NOMO-1 treated with dmso at 0.1 percent for 144 hours (cell line): ENCODE measurements at regions not wholly inside any gene's neighbourhood (a gene's known extent, or its start where the extent isn't known, plus 50 kb on each side); places are given as distances from the start of the nearest gene placed in this dataset.

Experiments
- DNase-seq: peaks from one replicate; lab custom pipeline; 2025; ENCODE audit not compliant: unreplicated experiment; lab: John Stamatoyannopoulos, UW

- no peak for DNase-seq
Measured at GRCh38 chr11:28520291-28520690, 412.1 kb downstream of the METTL15 start.

DNA sequence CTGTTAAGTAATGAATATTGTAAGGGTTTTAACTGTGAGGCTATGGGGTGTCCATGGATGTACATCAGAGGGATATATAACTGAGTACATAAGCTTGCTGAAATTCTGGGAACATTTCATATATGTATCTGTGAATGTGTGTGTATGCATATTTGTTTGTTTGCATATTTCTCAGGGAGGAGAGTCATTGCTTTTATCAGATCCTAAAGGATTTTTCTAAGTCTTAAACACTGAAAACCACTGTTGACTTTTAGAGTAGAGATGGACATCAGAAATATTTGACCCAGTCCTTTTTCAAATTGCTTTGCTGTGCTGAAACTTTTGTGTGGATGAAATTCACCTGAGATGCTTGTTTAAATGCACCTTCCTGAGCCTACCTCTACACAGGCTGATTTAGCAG lies 410.6 kb downstream of the METTL15 start:
- DNase-seq = no peak

DNA sequence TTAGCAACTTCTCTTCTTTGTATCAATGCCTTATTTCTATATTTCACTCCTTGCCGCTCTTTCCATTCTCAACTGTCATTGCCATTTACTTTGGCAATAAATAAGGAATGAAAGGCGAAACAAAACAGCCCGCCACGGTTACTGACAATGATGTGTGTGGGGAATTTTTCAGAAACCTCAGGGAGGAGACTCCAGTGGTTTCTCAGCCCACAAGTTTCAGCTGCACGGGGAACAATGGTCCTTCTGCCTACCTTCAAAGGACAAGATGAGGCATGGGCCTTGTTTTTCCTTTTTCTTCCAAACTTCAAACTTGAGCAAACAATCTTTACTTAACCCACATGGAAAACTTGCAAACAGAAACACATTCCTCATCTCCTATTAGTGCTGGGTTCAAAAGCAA lies 409.4 kb downstream of the METTL15 start:
- no peak for DNase-seq

DNA sequence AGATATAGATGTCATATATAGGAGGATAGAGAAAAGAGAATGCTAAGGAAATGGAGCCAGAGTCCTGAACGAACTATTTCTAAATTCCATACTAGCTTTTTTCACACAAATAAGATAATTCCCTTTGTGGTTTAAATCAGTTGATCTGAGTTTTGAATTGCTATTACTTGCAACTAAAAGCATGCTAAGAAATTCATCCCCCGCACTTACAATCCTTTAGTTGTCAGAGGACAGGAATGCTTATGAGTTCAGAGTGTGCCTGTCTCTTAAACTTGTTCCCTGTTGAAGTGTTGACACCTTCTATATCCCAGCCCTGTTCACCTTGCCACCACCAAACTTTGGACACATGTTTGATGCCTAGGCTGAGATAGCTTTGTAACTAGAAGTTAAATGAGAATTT lies 406.2 kb downstream of the METTL15 start:
- no peak for DNase-seq

- DNase-seq = no peak
Measured at GRCh38 chr11:28512143-28512756, 404.1 kb downstream of the METTL15 start.

- DNase-seq = no peak
Measured at GRCh38 chr11:28505232-28505631, 397.0 kb downstream of the METTL15 start.

- no peak for DNase-seq
Measured at GRCh38 chr11:28504555-28505110, 396.4 kb downstream of the METTL15 start.

- no peak for DNase-seq
Measured at GRCh38 chr11:28495333-28495732, 387.1 kb downstream of the METTL15 start.

DNA sequence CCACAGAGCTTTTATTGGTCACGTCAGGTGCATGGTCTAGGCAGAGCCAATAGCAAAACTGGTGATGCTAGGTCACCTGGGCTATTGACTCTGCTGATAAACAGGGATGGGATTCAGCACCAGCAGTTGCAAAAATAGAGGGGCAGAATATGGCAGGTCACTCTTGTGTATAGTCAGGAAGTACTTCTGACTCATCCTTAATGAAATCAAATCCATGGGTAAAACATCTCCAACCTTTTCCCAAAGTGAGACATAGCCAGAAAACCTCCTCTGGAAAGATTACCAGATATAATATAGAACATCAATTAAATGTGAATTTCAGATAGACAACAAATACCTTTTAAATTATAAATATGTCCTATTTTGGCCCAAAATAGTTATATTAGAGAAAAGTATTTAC lies 383.2 kb downstream of the METTL15 start:
- no peak for DNase-seq

DNA sequence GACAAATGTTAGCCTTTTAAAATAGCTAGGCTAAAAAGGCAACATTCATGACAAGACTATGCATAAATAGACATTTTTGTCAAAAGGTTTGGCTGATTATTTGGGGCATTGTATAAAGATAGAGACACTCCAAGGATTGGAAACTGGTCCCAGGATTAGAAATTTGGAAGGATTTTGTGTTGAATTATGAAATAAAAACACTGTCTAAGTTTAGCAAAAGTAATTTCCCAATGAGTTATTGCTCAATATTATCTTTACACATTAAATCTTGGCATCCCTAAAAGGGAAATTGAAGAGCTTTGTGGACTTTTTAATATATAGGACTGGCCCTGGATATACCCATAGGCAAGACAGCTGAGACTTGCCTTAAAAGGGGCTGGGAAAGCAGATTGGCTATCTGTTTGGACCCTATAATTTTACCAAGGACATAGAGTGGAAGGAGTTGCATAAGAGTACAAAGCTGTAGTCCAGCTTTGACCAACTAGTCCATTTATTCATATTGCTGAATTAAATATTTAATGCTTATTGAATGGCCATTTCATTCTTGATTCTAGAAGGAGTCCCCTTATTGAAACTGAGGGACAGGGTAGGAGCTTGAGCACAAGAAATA lies 382.7 kb downstream of the METTL15 start:
- DNase-seq = no peak

GRCh38 chr11:28488336-28488735 lies 380.1 kb downstream of the METTL15 start:
- DNase-seq = no peak

GRCh38 chr11:28483072-28483867 lies 375.1 kb downstream of the METTL15 start:
- no peak for DNase-seq

- DNase-seq = no peak
Measured at GRCh38 chr11:28482666-28483065, 374.5 kb downstream of the METTL15 start.

DNA sequence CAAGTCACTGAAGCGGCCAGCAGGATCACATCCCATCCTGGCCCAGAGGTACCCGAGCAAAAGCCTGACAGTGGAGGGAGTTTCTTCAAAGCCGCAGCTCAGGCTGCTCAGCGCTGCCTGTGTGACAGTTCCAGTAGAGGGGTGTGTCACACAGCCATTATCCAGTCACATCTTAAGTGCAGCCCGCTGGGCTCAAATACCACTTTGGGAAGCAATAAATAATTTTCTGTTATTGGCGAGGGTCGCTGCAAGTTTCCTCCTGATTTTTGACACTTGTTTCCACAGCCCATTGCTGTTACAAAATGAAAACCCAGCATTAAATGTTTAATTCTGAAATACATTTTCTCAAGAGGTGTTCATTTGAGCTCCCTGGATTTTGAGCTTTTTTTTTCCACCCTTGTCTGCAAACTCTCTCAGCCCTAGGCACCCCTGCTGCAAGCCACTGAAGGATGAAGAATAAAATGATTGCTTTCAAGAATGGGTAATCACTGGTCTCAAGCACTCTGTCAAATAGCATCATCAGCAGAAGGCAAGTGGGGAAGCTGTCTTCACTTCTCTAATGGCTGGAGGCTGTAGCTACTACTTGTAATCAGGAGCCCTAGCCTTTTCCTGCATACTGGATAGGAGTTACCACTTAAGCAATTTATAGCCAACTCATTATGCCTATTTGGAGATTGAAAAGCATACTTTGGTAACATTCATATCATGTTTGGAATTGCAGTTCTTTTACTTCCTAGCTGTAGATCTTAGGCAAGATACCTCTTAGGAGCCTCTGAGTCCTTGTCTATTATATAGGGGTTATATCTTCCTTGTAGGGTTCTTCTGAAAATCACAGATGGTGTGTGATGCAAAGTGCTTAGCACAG lies 373.7 kb downstream of the METTL15 start:
- DNase-seq = no peak

- DNase-seq = no peak
Measured at GRCh38 chr11:28480406-28480805, 372.2 kb downstream of the METTL15 start.

- no peak for DNase-seq
Measured at GRCh38 chr11:28476864-28477263, 368.7 kb downstream of the METTL15 start.

- no peak for DNase-seq
Measured at GRCh38 chr11:28476049-28476448, 367.9 kb downstream of the METTL15 start.

- no peak for DNase-seq
Measured at GRCh38 chr11:28472904-28473303, 364.7 kb downstream of the METTL15 start.

DNA sequence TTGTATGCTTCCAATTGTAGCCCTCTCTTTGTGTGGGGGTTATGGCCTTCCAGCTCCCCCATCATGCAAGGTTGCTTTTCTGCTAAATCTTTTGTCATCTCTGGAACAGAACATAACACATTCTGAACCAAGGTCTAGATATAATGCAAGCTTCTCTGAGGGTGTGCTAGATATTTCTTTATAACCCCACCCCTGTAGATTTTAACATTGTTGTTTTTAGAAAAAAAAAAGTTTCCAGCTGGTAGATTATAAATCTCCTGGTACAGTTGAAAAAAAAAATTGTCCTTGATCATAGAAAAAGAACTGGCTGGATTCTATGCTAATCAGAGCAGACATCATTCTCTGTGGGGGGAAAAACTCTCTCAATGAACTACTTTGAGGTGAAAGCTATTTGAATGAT lies 363.3 kb downstream of the METTL15 start:
- no peak for DNase-seq

GRCh38 chr11:28470180-28470579 lies 362.0 kb downstream of the METTL15 start:
- no peak for DNase-seq

DNA sequence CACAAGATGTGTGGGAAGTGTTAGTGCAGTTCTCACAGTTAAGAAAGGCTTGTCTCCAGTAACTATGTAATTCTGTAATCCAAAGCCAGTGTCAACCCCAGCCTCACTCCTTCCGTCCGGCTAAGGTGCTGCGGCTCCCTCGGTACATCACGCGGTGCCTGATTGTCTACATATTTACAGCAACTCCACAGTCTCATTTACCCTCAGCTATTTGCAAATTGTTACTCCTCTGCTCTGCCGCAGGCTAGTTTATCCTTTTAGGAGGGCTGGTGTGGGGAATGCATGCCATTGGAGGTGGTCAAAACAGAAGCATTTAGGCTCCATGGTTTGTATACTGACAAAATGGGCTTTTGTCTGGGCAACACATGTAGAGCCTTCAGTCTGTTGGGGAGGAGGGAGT lies 358.3 kb downstream of the METTL15 start:
- DNase-seq = no peak
